Posterior vena cava (tissue), 2 donors: ENCODE measurements at regions not wholly inside any gene's neighbourhood (a gene's known extent, or its start where the extent isn't known, plus 50 kb on each side); places are given as distances from the start of the nearest gene placed in this dataset.

Source experiments
- DNase-seq: peaks from one replicate; pipeline ENCODE4 v3.0.0-alpha.2; 2020; ENCODE audit warnings: low spot score
- intact Hi-C, 2 donors: fragments of 100-400 bp; cut with DNase I; formaldehyde crosslinking; loops; one replicate each; pipeline versions ENCODE4 v1.14.1 to v1.14.2; 2022 to 2023
- donor health status: DM: yes; HTN: yes; CAD: no.
- donor health status: DM: yes; HTN: yes; CAD: no.

- no peak for DNase-seq
- intact Hi-C loops = no loop called here
Observed at GRCh38 chr13:74218291-74218690, 84.1 kb upstream of the KLF12 start.

DNA sequence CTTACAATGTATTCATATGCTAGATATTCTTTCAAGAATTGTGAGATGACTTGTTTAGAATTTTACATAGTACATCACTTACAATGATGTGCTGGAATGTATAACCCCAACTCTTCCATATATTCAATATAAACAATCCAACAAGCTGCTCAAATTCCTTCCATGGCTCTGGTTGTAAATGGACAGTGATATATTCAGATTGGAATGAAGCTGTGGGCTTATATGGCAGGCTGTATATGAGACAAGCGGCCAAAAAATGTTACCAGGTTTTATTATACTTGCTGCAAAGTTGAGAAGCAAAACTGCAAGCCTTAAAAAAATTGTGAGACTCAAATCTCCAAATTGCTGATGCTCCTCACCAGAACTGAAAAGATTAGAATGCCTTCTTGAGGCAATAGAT lies 83.6 kb upstream of the KLF12 start:
- intact Hi-C loops = no loop called here
- DNase-seq = no peak

DNA sequence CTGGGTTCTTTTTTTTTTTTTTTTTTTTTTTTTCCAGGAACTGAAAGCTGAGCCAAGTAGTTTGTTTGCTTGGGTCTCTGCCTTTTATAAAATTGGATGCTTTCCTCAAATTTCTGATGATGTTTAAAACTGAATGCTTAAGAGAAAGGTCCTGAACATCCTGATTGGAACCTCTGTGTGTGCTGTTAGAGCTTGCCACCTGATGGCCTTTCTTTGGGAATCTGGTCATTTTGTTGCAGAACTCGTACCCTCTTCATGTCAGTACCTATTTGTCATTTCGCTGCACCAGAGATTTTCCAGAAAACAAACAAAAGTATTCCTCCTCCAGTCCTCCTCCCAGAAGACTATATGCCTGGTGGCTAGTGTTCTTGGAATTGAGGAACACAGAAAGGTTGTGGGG lies 81.2 kb upstream of the KLF12 start:
- intact Hi-C loops = no loop called here
- no peak for DNase-seq

DNA sequence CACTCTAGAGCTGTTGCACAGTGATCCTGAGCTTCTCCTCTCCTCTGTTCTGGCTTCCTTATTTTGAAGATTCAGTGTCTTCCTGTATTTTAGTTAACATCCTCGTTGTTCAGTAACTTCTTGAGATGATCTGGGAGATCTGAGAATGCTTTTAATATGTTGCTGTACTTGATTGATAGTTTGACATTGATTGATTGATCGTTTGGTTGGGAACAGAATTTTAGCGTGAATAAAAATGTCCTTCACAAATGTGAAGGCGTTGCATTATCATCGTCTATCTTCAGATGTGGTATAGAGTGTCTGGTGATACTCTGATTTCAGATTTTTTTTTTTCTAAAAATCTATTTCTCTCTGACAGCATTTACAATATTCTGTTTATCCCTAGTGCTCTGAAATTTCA lies 80.1 kb upstream of the KLF12 start:
- intact Hi-C loops = no loop called here
- DNase-seq = no peak

GRCh38 chr13:74210693-74211393 lies 76.6 kb upstream of the KLF12 start:
- DNase-seq = no peak
- intact Hi-C loops = no loop called here

DNA sequence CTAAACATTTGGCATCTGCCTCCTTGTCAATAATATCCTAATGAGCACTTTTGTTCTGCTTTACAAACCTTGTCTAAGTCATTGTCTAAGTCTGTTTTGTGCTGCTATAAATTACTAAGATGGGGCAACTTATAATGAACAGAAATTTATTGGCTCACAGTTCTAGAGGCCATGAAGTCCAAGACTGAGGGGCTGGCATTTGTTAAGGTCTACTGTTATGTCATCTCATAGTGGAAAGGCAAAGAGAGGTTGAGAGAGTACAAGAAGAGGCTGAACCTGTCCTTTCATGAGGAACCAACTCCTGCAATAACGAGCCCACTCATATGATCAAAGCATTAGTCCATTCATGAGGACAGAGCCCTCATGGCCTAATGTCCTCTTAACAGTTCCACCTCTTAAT lies 72.7 kb upstream of the KLF12 start:
- intact Hi-C loops = no loop called here

DNA sequence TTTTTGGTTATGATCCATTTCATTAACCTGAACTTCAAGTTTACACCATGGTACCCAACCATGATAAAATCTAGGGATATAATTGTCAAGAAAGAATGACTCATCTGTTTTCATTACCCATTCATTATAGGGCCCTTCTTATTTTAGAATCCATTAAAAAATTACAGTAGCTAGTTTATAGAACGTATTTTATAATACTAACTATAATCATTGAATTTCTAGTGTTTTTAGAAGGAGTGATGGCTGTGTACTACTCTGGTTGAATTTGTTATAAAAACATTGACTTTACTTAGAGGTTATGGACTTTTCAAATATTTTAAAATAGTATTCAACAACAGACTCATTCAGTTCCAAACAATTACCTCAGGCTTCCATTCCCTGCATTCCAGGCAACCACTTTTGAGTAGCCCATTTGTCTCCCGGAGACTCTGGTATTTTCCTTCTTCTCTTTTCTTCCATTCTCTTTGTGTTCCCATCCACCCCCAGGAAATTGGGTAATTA lies 71.9 kb upstream of the KLF12 start:
- intact Hi-C loops = no loop called here
- DNase-seq = no peak

More for the DNA sequence above, 72.7 kb upstream of the KLF12 start:
- DNase-seq = no peak

GRCh38 chr13:74205313-74205690 lies 71.1 kb upstream of the KLF12 start:
- intact Hi-C loops = no loop called here
- no peak for DNase-seq

- intact Hi-C loops = no loop called here
- no peak for DNase-seq
Observed at GRCh38 chr13:74204602-74205312, 70.6 kb upstream of the KLF12 start.

GRCh38 chr13:74203576-74203975 lies 69.4 kb upstream of the KLF12 start:
- DNase-seq = no peak
- intact Hi-C loops = no loop called here

DNA sequence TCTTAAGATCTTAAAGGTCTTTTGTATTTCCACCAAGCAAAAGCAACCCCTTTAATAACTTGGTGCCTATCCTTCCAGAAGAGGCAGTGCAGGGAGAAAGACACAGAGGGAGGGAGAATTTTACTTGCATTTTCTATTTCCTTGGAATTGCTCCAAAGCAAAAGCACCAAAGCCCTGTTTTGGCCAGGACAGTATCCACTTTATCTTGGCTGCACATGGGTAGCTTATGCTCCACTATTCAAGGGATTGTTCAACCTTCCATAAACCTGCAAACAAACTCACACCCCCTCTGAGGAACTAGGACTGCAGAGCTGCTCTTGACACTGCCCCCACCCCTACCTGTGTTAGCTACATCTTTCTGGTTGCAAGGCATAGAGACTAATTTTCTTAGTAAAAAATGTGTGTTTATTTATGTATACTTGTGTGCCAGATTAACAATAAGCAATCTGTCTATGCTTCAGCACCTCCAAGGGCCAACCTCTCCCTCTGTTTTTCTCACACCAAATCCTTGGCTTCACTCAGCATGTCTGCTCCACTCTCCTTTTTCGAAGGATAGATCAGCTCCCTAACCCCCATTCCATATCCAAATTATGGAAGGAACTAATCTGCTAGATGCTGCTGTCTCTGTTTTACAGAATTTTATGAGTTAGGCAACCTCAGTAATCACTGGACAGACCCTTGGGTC lies 68.1 kb upstream of the KLF12 start:
- DNase-seq = no peak

GRCh38 chr13:74201530-74201929 lies 67.3 kb upstream of the KLF12 start:
- intact Hi-C loops = no loop called here
- DNase-seq = no peak

More for the DNA sequence above, 68.1 kb upstream of the KLF12 start:
- intact Hi-C loops = no loop called here

DNA sequence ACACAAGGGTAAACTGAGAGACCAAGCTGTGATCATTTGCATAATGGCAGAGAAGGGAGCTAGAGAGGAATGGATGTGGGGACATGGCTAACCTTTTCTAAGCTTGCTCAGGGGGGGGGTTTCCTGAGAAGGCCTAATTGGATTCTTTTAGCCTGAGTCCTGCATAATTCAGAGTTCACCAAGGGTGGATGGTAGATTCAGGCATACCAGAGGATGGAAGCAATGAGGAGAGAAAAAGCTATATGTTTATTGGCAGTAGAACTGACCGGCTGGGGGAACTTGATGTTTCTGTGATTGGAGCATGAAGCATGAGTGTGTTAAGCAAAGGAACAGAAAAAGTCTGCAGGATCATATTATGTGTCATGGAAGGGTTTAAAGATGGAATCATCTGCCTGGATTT lies 65.9 kb upstream of the KLF12 start:
- intact Hi-C loops = no loop called here
- DNase-seq = no peak

GRCh38 chr13:74197677-74198429 lies 63.6 kb upstream of the KLF12 start:
- DNase-seq = no peak
- intact Hi-C loops = no loop called here

DNA sequence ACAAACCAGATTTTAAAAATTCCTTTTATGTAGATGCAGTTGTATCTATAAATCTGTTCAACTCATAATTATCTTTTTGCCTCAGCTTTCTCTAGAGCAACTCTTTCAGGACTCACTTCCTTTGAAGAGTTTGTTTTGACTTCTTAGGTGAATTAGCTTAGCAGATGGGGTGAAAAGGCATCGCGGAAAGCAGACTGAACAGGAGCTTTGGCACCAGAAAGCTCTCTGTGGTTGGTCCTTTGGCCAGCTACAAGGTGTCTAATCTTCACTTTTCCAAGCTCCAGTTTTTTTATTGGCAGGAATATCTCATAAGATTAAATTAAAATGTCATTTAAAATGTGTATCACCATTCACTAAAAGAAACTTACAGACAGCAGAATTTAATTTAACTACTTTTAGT lies 60.6 kb upstream of the KLF12 start:
- no peak for DNase-seq
- intact Hi-C loops = no loop called here

DNA sequence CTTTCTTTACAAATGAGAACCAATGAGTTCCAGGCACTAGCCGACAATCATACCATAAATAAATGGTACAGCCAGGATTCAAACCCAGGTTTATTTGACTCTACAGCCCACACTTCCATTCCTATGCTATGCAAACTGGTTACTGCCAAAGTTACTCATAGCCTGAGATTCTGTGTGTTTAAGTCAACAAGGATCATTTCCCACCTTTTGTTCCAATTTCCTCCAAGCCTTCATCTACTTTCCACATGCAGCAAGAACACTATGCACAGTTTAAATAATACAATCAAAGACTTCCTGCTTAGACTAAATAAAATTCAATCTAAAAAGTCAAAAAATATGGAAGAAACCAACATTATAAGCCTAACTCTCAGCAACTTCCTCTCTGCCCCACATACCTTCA lies 59.2 kb upstream of the KLF12 start:
- intact Hi-C loops = no loop called here
- no peak for DNase-seq

GRCh38 chr13:74191410-74191809 lies 57.2 kb upstream of the KLF12 start:
- no peak for DNase-seq
- intact Hi-C loops = no loop called here

DNA sequence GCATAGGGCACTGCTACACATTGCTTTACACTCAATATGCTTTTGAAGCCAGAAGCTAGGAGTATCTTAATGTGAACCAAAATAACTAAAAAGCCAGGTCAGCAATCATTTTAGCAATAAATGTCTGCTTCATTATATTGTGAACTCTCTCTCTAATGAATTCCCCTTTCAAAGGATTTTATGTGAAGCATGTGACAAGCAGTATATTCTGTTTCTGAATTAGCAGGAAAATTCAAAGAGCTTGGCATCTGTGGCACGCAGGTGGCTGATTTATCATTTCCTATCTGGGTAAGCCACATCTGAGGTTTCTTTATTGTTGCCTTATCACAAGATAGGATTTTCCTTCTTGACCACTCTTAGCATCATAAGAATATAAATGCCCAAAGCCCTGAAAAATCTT lies 56.8 kb upstream of the KLF12 start:
- intact Hi-C loops = no loop called here
- DNase-seq = no peak

DNA sequence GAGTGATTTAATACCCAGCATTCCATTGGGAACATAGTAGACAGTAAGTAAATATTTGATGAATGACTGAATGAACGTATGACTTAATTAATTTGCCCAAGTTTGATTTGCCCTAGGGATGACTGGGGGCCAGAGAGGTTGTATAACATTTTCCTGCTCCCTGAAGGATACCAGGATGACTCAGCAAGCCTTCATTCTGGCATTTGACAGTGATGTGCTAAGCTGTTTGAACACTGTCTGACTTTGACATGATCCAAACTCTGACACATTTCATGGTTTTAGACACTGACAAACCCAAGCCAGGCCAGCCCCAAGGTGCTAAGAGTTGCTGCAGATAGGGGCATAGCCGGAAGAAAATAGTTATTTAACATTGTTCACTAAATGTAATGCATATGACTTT lies 53.4 kb upstream of the KLF12 start:
- intact Hi-C loops = no loop called here
- no peak for DNase-seq

- no peak for DNase-seq
- intact Hi-C loops = no loop called here
Observed at GRCh38 chr13:74184283-74184682, 50.1 kb upstream of the KLF12 start.
